ENCODE measurements at regions not wholly inside any gene's neighbourhood (a gene's known extent, or its start where the extent isn't known, plus 50 kb on each side); places are given as distances from the start of the nearest gene placed in this dataset.

DNA sequence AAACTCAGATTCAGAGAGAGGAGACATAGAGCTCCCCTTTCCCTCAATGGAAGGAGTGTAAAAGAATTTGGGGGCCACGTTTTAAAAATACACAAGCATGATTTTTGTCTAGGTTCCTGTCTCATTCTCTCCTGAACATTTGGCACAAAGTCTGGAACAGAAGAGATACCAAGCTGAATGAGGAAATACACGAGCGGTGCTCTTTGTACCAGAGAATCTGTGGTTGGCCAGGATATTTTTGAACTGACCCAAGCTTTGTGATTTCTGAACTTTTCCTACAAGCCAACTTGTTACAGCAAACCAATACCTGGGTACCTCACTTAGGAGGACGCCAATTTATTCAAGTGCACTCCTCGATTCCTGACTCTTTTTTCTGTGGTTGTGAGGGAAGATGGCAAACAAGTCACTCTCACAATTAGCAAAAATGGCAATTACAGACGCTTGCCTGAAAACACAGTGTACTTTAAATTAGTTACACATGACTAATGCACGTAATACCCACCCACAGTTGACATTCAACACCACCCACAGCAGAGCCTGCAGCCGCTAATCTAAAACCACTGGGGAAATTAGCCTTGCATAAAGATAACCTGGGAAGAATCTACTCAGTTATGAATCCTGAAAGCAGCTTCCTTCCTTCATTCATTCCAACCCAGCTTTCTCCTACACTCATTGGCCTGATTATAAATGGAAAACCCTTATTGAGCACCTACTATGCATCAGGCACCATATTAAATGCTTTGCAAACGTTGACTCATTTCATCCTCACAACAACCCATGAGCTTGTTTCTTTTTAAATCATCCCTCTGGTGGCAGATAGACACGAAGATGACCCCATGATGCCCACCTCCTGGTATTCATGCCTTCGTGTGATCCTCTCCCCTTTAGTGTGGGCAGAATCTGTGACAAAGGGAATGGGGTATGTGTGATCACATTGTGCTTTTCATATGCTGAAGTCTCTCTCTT is 293.5 kb downstream of the KBTBD8 start:
- Mint-ChIP-seq H3K4me3 (no peak overlapping the region), H3K4me1 (ENCODE audit: unreplicated experiment) (peaks cover 4% of the 10 kb centered on the region), H3K9me3 (no peaks in the 10 kb centered on the region), H3K36me3 (no peaks in the 10 kb centered on the region), H3K27ac (no peak overlapping the region), H3K27me3 (no peaks in the 10 kb centered on the region)
- no peak for DNase-seq (ENCODE audit: extremely low spot score, unreplicated experiment)
- TF ChIP-seq, protein P1, sequence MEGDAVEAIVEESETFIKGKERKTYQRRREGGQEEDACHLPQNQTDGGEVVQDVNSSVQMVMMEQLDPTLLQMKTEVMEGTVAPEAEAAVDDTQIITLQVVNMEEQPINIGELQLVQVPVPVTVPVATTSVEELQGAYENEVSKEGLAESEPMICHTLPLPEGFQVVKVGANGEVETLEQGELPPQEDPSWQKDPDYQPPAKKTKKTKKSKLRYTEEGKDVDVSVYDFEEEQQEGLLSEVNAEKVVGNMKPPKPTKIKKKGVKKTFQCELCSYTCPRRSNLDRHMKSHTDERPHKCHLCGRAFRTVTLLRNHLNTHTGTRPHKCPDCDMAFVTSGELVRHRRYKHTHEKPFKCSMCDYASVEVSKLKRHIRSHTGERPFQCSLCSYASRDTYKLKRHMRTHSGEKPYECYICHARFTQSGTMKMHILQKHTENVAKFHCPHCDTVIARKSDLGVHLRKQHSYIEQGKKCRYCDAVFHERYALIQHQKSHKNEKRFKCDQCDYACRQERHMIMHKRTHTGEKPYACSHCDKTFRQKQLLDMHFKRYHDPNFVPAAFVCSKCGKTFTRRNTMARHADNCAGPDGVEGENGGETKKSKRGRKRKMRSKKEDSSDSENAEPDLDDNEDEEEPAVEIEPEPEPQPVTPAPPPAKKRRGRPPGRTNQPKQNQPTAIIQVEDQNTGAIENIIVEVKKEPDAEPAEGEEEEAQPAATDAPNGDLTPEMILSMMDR (conservative IDR thresholded peaks at IDR 0.05): no peak

DNA sequence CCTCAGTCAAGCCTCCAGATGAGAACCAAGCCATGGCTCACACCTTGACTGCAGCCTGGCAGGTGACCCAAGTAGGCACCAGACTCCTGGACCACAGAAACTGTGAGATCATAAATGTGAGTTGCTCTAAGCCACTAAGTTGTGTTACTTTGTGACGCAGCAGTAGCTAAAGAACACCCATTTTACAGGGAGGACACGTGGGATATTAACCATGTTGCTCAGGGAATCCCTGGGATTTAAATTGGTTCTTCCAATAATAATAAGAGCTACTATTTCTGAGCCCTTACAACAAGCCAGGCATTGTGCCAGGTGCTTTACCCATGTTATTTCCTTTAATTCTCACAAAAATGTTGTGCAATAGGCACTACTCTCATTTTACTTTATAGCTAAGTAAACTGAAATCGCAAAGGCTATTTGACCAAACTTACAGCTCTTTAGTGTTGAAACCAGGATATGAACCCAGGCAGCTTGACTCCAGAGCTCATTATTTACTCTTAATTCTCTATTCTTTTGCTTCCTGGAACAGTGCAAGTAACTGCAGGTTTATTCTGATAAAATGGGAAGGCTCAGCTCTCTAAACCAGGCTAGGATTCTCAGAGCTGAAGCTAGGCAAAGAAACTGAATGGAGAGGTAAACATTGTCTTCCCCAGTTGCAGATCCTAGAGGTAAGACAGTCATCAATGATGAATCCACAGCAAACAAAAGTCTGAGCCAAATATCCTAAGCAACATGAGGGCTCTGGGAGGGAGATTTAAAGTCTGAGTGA is 294.4 kb downstream of the KBTBD8 start:
- TF ChIP-seq, protein P1 (conservative IDR thresholded peaks at IDR 0.05): no peak
- Mint-ChIP-seq H3K27me3 (no peaks in the 10 kb centered on the region), H3K4me3 (no peak overlapping the region), H3K9me3 (no peaks in the 10 kb centered on the region), H3K27ac (no peak overlapping the region), H3K4me1 (ENCODE audit: unreplicated experiment) (peaks cover 4% of the 10 kb centered on the region), H3K36me3 (no peaks in the 10 kb centered on the region)
- DNase-seq (ENCODE audit: extremely low spot score, unreplicated experiment): no peak

DNA sequence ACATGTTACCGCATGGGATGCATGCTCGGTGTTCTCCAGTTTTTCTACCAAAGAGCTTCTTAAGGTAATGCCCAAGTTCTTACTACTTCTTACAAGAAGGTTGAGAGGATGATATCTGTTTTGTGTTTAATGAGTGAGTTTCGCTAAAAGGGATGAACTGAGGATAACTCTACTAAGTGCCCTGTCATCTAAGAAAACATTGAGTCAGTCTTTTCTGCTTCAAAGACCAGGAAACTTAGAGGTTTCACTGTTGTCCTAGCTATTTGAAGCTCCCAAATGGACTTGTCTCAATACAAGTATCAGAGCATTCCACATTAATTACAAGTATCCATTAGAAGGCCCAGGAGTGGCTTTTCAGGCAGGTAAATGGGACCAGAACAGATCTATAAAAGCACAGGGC is 296.2 kb downstream of the KBTBD8 start:
- H3K27ac Mint-ChIP-seq: no peak overlapping the region
- H3K27me3 Mint-ChIP-seq: no peaks in the 10 kb centered on the region
- no peak overlapping the region for H3K4me3 Mint-ChIP-seq
- no peaks in the 10 kb centered on the region for H3K36me3 Mint-ChIP-seq
- peaks cover 4% of the 10 kb centered on the region for H3K4me1 Mint-ChIP-seq (ENCODE audit: unreplicated experiment)
- no peak for DNase-seq (ENCODE audit: extremely low spot score, unreplicated experiment)
- no peaks in the 10 kb centered on the region for H3K9me3 Mint-ChIP-seq
- TF ChIP-seq, protein P1 (conservative IDR thresholded peaks at IDR 0.05): no peak

DNA sequence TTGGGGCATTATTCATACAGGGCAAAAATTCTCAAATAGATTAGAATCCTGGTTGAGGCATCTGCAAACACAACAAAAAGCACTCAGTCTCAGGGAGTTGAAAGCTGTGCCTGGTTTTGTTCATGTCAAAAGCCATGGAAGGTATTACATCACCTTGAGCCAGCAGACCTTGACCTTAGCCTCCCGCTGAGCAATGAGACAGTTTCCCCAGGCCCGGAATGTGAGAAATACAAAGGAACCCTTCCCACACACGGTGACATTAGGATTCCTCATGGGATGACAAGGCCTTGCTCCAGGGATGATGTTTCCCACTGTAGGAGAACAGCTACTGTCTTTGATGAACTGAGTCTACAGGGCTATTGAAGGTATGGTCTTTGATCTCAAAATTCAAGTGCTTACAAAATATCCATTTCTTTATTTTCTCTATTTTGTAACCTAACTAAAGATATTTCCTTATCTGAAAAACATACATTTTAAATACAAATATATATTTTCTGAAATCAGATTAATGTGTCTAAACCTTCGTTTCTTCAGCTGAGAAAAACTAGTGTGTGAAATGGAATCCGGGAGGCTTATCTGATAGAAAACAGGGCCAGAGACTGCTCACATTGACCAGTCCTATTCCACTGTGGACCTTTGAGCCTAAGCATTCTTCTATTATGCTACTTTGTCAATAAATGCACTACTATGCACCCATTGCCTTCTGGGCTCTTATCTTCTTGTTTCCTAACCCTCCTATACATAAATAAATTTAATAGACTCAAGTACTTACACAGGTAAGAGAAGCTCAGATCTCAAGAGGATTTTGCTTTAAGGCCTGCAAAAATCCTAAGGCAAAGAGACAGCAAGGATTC is 298.2 kb downstream of the KBTBD8 start:
- no peaks in the 10 kb centered on the region for H3K9me3 Mint-ChIP-seq
- no peak overlapping the region for H3K27ac Mint-ChIP-seq
- H3K27me3 Mint-ChIP-seq: no peaks in the 10 kb centered on the region
- DNase-seq (ENCODE audit: extremely low spot score, unreplicated experiment): no peak
- TF ChIP-seq, protein P1 (conservative IDR thresholded peaks at IDR 0.05): no peak
- peaks cover 4% of the 10 kb centered on the region for H3K4me1 Mint-ChIP-seq (ENCODE audit: unreplicated experiment)
- no peak overlapping the region for H3K4me3 Mint-ChIP-seq
- no peaks in the 10 kb centered on the region for H3K36me3 Mint-ChIP-seq

All from type B pancreatic cell (in vitro differentiated cells).